ENCODE measurements at regions not wholly inside any gene's neighbourhood (a gene's known extent, or its start where the extent isn't known, plus 50 kb on each side); places are given as distances from the start of the nearest gene placed in this dataset.
"Not testable (repeated sequence)": the region's sequence is repeated elsewhere in the genome, so short reads cannot be mapped to it uniquely, and the experiment has no call there.

- peak in 2 of 3 donors; percentile 11 to 23 for DNase-seq
Observed at GRCh38 chr5:20832204-20833080, 844.4 kb upstream of the CDH18 start.

DNA sequence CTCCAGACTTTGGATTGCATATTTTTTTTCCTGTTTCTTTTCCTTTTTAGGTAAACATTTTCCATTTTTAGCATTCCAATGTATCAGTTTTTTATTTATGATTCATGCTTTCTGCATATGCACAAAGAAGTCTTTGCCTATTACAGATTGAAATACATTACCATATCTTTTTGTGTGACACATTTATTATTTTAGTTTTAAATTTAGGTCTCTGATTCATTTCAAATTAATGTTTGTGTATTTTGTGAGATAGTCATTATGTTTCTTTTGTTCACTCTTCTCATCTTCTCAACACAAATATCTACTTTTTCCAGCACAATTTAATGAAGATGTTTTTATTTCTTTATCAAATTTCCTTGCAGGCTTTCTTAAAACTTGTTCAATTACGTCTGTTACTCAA lies 838.0 kb upstream of the CDH18 start:
- DNase-seq = not testable (repeated sequence)

DNA sequence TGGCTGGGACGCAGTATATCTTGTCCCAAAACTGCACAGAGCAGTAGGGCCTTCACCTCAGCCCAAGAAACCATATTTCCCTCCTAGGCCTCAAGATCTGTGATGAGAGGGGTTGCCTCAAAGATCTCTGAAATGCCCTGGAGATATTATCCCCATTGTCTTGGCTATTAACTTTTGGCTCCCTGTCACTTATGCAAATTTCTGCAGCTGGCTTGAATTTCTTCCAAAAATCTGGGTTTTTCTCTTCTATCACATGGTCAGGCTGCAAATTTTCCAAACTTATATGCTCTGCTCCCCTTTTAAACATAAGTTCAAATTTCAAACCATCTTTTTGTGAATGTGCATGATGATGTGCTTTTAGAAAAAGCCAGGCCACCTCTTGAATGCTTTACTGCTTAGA lies 809.2 kb upstream of the CDH18 start:
- peak; percentile 1 to 52 (median 1) for DNase-seq

DNA sequence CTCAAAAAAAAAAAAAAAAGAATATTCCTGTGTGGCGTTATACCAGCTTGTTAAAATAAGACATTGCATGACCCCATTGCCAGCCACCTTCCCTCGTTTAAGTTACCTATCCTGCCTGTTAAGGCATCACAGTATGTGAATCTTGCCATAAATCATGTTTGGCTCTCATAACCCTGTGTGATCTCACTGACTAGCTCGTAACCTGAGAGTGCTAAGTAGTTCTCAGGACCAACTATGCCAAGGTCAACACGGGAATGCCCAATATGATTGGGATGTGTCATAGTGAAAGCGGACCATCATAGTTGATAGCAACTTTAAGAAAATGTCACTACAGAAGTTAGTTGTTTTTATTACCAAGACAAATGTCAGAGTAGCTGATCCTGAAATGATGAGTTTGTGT lies 796.8 kb upstream of the CDH18 start:
- not testable (repeated sequence) for DNase-seq

- not testable (repeated sequence) for DNase-seq
Observed at GRCh38 chr5:20783484-20783883, 795.5 kb upstream of the CDH18 start.

GRCh38 chr5:20771338-20771737 lies 783.3 kb upstream of the CDH18 start:
- not testable (repeated sequence) for DNase-seq

DNA sequence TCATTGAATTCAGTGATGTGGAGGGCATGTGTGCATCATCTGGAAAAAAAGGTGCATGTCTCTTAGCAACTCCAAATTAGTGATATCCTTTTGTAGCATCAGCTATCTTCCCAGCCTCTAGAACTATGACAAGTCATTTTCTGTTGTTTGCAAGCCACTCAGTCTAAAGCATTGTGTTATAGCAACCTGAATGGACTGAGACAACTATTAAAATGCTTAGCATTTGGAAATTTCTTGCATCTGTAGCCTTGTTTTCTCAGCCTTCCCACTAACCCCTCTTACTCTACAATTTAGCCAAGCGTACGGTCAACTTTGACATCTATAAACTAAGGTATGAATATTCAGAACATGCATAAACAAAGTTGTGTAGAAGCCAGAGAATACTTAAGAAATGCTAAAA lies 777.1 kb upstream of the CDH18 start:
- not testable (repeated sequence) for DNase-seq

- DNase-seq = not testable (repeated sequence)
Observed at GRCh38 chr5:20759459-20759858, 771.5 kb upstream of the CDH18 start.

- not testable (repeated sequence) for DNase-seq
Observed at GRCh38 chr5:20752179-20752578, 764.2 kb upstream of the CDH18 start.

DNA sequence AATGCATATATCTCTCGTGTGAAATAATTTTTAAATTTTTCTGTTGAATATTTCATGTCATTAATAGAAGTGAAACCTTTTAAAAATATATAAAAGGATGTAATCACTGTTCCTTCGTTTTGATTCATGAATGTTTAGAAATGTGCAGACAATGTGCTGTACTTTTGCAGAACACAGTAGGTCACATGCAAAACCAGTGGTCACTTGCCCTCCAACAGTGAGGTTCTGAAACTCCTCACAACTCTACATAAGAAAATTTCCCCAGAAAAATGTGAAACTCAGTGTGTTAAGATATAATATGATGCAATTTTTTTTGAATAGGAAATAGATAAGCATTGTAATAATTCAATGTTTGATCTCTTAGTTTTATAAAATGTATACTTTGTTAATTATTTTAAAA lies 747.7 kb upstream of the CDH18 start:
- DNase-seq = not testable (repeated sequence)

- DNase-seq = not testable (repeated sequence)
Observed at GRCh38 chr5:20732223-20732622, 744.2 kb upstream of the CDH18 start.

- DNase-seq = not testable (repeated sequence)
Observed at GRCh38 chr5:20721286-20721685, 733.3 kb upstream of the CDH18 start.

- DNase-seq = peak; percentile 5 to 33 (median 18)
Observed at GRCh38 chr5:20711520-20712155, 723.6 kb upstream of the CDH18 start.

DNA sequence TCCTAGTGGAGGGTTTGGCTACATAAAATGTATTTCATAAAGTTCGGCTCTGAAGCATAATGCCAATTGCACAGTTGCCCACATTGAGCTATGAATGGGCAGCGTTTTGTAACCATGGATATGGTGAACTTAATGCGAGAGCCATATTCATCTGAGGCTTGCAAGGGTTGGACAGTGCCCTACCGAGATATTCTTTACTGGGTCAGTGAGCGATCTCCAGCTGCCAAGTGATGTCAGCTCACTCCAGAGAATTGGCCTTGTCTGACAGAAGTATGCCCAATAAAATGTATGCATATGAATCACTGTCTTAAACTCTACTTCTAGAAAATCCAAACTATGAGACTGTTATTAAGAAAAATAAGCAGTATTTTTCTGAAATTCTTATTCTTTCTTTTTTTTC lies 719.6 kb upstream of the CDH18 start:
- not testable (repeated sequence) for DNase-seq

DNA sequence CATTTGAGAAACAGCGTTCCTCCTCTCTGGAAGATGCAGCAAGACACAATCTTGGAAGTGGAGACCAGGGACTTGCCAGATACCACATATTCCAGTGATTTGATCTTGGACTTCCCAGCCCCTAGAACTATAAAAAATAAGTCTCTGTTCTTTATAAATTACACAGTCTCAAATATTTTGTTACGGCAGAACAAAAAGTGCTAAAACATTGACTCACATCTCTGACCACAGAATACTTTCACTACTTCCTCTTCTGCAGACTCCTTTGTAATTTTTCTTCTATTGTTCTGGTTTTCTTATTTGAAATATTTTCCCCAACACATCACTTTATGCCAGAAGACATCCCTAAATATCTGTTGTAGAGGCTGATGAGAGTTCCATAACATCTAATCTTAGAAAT lies 706.1 kb upstream of the CDH18 start:
- DNase-seq = no peak

DNA sequence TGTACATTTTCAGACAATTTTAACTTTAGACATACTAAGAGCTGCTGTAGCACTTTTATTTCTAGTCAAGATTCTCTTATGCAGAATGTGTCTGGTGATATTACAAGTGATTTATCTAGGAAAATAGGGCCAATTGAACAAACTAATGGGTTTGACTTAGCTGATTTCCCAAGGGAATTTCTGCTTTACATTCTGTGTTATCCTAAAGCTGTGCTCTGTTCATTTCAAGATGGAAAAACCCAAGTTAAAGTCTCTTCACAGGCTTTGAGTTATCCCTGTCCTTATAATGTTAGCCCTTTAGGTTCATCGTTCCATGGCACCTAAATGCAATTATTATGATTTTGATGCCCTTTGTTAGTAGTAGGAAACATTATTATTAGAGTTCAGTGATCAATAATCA lies 704.9 kb upstream of the CDH18 start:
- no peak for DNase-seq

- DNase-seq = no peak
Observed at GRCh38 chr5:20683241-20683940, 695.4 kb upstream of the CDH18 start.

DNA sequence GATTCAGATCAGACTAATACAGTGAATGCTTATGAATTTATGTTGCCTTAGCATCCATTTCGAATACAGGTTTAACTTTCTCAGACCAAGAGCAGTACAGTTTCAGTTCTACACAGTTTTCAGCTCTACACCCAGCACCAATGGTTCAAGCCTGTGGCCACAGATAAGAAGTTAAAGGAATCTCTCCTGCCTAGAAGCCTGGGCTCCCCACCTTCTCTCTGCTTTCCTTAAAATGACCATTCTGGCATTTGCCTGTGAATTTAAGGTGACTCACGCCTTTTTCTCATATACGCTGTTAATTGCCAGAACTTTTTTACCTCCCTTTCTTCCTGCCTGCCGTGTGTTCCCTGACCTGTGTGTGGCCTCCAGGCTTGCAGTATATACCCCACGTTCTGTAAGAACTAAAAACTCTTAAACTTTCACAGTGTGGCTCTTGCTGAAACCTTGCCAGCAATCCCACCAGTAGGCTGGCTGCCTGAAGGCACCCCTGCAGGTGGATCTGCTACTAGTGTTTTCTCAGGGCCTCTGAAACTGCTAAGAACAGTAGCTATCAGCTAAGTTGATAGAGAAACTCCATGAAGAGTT lies 692.8 kb upstream of the CDH18 start:
- no peak for DNase-seq

DNA sequence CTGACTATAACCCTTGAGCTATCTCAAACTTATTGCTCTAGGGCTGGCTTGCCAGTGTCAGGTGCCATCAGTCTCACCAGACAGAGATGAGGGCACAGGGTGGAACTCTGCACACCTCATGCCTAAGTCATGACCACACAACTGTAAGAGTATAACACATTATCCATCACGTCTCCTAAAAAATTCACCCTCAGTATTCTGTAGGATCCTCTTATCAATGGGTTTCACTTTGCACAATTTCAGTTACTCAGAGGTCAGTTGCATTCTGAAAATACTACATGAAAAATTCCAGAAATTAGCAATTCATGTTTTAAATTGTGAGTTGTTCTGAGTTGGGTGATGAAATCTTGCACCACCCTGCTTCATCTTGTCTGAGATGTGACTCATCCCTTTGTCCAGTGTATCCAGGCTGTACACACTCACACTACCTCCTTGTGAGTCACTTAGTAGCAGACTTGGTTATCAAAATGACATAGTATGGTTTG lies 690.9 kb upstream of the CDH18 start:
- DNase-seq = peak in 1 of 3 donors; percentile 89

GRCh38 chr5:20678386-20678785 lies 690.4 kb upstream of the CDH18 start:
- DNase-seq = no peak

DNA sequence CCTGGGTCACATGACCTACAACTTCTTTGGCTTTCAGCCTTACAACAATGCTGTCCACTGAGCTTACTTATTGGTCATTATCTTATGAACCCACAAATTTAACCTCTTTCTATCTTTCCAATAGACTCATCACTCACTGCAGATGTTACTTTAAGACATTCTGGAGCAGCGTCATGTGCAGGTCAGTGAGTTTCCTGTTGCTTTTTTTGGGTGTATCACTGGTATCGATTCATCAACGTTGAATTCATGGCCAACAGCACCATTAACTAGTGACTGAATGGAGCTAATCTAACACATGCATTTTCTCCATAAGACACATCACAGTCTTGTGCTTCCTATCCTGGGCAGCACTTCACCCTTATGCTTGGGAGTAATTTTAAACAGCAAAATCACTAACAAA lies 672.6 kb upstream of the CDH18 start:
- no peak for DNase-seq

- DNase-seq = no peak
Observed at GRCh38 chr5:20656262-20656661, 668.3 kb upstream of the CDH18 start.
